Esophagus muscularis mucosa (tissue), 4 donors: ENCODE measurements at regions not wholly inside any gene's neighbourhood (a gene's known extent, or its start where the extent isn't known, plus 50 kb on each side); places are given as distances from the start of the nearest gene placed in this dataset.

Experiments
- EP300 ChIP-seq: sonication (generic); formaldehyde crosslinking; IDR thresholded peaks from one replicate; pipeline ENCODE4 v1.6.1; 2017; ENCODE audit warnings: antibody characterized with exemption
- POLR2A ChIP-seq: fragments of 450-650 bp; IDR thresholded peaks from one replicate; pipeline ENCODE4 v1.6.1; 2017; ENCODE audit warnings: antibody characterized with exemption, moderate library complexity, mild to moderate bottlenecking, low read depth
- POLR2AphosphoS5 ChIP-seq, 2 donors: sonication (generic); formaldehyde crosslinking; IDR thresholded peaks; one replicate each; pipeline ENCODE4 v1.6.1; 2017; ENCODE audit warnings: antibody characterized with exemption in 2 of 2
- TF ChIP-seq, protein P1 (sequence below), 3 experiments: fragments of 200-600 bp in 2 of 3; fragments of 450-650 bp in 1 of 3; sonication (generic) in 2 of 3; IDR thresholded peaks; one replicate each; pipeline ENCODE4 v1.5.1; 2017 to 2019; ENCODE audit warnings: antibody characterized with exemption in 3 of 3, mild to moderate bottlenecking in 2 of 3, moderate library complexity in 1 of 3

DNA sequence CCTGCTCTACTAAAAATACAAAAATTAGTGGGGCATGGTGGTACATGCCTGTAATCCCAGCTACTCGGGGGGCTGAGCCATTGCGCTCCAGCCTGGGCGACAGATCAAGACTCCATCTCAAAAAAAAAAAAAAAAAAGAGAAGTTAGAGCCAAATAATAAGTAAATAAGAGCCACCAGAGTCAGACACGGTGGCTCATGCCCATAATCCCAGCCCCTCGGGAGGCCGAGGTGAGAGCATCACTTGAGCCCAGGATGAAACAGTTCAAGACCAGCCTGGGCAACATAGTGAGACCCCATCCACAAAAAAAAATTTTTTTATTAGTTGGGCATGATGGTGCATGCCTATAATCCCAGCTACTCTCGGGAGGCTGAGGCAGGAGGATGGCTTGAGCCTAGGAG, 85.8 kb upstream of the LARP1 start:
- no peak for TF ChIP-seq EP300
- TF ChIP-seq, protein P1, sequence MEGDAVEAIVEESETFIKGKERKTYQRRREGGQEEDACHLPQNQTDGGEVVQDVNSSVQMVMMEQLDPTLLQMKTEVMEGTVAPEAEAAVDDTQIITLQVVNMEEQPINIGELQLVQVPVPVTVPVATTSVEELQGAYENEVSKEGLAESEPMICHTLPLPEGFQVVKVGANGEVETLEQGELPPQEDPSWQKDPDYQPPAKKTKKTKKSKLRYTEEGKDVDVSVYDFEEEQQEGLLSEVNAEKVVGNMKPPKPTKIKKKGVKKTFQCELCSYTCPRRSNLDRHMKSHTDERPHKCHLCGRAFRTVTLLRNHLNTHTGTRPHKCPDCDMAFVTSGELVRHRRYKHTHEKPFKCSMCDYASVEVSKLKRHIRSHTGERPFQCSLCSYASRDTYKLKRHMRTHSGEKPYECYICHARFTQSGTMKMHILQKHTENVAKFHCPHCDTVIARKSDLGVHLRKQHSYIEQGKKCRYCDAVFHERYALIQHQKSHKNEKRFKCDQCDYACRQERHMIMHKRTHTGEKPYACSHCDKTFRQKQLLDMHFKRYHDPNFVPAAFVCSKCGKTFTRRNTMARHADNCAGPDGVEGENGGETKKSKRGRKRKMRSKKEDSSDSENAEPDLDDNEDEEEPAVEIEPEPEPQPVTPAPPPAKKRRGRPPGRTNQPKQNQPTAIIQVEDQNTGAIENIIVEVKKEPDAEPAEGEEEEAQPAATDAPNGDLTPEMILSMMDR (IDR thresholded peaks at IDR 0.05): no peak
- TF ChIP-seq POLR2A: no peak
- no peak for TF ChIP-seq POLR2AphosphoS5 (IDR thresholded peaks at IDR 0.05)
